ENCODE measurements at regions not wholly inside any gene's neighbourhood (a gene's known extent, or its start where the extent isn't known, plus 50 kb on each side); places are given as distances from the start of the nearest gene placed in this dataset.
A peak's percentile ranks its signal among the peaks of the same experiment; 100 is the strongest.

DNA sequence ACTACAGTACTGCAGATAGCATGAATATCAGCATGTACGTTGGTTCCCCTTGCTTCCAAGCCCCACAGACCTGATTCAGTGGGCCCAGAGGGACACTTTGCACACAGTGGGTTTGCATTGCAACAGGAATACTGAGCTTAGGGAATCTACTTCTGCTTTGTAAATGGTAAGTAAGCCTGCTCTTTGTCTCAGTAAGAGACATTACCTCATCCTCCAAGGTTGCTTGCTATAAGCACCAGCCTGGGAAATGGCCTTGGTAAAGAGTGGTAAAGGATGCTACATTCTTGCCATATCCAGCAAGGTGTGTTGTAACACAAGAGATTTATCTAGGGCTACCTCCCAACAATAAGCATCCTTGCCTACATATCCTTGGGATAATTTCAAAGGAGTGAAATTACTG is 730.5 kb downstream of the INHBA start:
- no peak for DNase-seq

DNA sequence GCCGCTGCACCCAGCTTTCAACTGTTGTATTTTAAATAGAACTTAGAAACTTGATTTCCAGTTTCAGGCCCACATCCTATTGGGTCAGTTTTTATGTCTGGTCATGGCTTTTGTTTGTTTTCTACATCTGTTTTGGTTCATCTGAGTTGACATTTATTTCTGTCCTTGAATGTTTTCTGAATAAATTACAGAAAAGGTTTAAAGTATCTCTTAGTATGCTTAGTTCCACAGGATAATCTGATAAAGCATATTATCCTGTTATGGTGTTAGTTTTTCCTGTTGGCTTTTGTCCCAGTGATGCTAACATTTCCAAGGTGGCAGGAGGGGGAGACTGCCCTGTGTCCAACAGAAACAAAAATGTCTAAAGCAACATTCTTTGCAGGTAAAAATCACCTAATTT is 733.2 kb downstream of the INHBA start:
- DNase-seq = no peak

DNA sequence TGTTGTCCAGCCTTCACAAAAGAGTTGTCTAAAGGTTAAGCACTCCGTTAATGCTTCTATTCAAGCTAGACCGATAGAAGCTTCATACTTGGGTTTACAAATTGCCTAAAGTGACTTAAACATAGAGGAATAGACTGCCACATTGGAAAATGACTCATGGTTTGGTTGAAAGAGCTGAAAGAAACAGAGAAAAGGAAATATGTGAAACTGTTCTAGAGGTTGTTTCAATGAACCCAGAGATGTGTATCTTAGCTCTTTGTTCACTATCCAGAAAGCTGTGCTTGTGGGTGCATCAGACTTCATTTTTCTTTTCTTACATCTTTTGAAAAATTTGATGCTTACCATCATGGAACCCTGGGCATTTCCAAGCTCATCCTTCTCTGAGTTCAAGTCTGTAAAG is 736.2 kb downstream of the INHBA start:
- DNase-seq = no peak

DNA sequence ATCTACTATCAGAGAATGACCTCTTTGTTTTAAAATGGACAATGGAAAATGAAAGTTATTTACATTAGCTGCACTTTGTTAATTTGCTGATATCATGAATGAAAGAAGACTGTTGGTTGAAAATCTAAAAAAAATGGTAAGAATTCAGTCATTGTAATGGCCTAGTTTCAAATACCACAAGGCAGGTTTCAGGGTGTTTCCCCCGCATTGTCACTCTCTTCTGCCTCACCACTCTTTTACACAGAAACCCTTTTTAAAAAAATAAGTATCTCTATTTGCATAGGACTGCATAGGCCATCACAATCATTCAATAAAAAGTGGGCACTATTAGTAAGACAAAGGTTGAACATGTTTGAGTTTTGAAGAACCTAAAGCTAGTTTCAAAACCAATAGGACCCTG is 737.1 kb downstream of the INHBA start:
- DNase-seq = no peak

DNA sequence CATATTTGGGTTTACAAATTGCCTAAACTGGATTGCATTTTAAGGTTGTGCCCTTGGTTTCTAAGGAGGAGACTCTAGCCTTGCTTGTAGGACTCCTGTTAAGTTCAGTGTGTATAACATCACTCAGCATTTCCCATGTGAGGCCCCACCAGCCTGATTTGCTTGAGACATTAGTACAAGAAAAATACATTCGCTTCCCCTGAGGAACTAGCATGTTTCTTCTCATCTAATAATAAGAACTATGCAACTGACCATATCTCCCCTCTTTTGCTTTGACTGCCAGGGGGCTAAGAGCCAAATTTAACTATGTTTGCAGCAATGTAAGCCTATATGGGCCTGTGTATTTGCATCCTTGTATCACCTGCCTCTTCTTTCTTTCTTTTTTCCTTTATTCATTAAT is 737.9 kb downstream of the INHBA start:
- no peak for DNase-seq

DNA sequence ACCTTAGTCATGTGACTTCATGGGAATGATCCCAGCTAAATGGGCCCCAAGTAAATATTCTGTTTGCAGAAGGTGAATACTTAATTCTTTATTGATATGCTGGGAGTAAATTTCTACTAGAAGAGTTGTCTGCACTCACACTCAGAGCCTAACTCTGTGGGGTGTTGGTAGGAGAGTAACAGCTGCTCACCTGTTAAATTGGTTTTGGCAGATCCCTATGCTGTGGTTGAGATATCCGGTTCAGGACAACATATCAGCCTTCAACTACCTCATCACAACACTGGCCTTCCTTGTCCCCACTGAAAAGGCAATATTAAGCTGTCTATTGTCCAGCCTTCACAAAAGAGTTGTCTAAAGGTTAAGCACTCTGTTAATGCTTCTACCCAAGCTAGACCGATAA is 738.3 kb downstream of the INHBA start:
- DNase-seq = no peak

DNA sequence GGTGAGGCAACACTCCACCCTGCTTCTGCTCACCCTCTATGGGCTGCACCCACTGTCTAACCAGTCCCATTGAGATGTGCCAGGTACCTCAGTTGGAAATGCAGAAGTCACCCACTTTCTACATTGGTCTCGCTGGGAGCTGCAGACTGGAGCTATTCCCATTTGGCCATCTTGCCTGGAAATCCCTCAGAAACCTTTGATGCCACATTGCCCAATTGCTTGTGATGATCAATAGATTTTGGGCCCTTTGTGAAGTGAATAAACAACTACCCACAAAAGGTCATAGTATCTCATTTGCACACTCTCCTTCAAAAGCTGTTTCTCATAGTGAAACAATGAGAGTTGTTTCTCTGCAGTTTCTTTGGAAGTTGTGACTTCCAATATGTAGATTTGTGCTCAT is 742.9 kb downstream of the INHBA start:
- DNase-seq = no peak

DNA sequence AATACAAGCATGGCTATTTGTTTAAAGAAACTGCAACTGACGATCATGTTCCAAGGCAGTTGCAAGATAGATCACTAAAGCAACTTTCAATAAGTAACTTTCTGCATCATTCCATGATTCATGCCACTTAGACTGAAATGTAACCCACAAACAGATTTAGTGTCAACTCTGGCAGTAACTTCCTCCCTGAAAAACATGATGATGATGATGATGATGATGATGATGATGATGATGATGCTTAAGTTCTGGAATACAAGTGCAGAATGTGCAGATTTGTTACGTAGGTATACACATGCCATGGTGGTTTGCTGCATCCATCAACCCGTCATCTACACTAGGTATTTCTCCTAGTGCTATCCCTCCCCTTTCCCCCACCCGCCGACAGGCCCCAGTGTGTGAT is 754.7 kb downstream of the INHBA start:
- no peak for DNase-seq

DNA sequence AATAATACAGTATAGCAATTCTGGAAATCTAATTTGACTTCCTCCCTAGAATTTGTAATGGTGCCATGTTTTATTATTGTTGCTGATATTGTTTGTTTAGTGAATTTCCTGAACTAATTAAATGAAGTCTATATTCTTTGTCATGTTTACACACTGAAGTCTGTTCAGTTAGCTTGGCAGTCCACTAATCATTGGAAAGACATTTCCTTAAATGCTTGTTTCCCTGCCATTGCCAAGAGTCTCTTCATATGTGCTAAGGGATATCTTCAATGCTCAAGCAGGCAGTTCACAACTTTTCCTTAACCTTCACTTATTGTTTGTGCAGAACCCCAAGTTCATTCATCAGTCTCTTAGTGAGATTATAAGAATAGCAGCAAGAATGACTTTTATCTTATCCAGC is 755.3 kb downstream of the INHBA start:
- DNase-seq = no peak

DNA sequence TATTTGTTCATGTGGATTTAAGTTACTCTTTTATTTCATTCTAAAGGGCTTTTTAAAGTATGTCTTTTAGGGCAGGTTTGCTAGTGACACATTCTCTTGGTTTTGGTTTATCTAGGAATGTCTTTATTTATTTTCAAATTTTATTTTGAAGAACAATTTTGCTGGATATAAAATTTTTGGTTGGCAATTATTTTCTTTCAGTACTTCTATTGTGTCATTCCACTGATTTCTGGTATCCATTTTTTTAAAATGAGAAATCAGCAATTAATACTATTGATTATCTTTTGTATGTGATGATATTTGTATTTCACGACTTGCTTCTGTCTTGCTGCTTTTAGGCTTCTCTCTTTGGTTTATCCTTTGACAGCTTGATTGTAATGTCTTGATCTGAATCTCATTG is 756.3 kb downstream of the INHBA start:
- no peak for DNase-seq

DNA sequence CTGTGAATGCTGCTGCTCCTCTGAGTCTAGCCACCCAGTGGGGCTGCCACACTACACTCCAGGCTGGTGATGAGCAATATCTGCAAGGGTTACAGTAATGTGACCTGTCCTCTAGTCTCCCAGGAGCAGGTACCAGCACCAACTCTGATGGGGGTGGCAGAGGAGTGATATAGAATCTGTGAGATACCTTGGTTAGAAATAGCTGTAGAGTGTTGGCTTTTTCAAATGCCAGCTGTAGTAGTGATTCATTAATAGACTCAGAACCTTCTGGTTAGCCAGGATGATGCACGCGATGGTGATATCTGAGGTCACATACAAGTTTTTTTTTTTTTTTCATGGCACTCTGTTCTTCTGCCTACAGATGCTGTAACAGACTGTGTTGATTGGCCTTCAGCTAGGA is 757.1 kb downstream of the INHBA start:
- DNase-seq = no peak

DNA sequence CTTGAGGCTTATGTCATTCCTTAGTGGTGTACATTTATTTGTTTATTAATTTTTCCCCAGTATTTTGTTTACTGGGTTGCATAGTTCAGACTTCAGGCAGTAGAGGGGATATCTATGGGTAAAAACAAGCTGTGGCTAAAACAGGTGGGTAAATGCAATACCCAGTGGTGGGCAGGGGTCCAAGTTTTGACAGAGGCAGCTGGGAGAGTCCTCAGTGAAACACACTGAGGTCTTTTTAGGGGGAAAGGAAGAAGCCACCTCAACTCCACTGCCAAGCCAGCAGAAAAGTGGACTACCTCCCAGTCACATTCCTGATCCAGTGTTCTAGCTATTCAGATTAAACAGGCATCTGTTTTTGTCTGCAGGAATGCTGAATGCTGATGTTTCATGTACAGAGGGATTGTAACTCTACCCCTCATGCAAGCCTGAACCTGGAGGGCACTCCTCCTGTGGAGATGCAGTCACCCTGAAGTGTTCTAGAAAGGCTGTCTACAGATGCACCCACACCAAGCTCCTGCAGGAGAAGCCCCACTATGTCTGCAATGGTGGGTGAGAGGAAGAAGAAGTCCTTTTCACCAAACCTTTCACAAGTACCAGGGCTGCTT is 757.8 kb downstream of the INHBA start:
- DNase-seq = no peak

DNA sequence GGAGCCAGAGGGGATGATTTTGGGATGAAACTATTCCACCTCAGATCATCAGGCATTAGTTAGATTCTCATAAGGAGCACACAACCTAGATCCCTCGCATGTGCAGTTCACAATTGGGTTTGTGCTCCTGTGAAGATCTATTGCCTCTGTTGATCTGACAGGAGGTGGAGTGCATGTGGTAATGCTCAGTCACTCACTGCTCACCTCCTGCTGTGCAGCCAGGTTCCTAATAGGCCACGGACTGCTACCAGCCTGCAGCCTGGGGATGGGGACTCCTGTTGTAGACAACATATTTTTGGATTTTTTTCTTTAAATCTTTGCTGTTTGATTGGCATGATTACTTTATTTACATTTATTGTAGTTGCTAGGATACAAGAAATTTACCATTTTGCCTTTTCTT is 765.0 kb downstream of the INHBA start:
- no peak for DNase-seq

DNA sequence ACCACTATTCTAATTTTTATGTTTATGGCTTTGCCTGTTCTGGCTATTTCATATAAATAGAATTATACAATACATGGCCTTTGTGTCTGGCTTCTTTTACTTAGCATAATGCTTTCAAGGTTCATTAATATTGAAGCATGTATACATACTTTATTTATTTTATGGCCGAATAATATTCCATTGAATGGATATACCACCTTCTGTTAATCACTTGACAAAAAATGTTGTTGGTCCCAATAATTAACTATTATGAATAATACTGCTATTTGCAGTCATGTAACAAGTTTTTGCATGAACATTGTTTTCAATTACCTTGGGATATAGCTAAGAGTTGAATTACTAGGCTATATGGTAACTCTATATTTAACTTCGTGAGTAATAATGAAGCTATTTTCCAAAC is 767.5 kb downstream of the INHBA start:
- DNase-seq = no peak

DNA sequence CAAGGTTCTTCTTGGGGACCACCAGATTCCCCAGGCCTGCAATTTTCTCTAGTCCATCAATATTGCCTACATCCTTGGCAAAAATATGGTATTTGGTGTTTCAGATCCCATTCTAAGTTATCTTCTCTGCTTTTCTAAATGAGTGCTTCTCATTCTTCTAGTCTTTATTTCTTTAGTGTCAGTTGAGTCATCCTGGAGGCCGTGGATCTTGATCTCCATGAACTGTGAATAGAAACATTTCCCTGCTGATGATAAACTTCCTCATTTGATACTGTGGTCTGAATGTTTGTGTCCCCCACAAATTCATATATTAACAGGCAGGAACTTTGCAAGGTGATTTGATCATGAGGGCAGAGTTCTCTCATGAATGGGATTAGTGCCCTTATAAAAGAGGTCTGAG is 779.3 kb downstream of the INHBA start:
- DNase-seq = no peak

DNA sequence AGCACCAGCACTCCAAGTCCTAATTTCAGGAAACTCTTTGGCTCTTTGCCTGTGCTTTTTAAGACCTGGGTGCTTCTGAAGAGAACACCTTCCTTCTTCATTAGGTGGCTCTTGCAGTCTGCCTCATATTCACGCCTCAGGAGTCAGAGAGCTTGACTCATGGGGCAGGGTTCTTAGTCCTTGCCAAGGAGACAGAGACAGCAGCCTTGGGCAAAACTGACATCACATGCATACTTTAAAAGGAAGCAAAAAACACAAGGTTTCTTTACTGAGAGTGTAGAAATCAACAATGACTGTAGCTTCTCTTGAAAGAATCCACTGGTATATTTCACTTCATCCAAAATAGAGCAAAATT is 780.6 kb downstream of the INHBA start:
- DNase-seq = no peak

DNA sequence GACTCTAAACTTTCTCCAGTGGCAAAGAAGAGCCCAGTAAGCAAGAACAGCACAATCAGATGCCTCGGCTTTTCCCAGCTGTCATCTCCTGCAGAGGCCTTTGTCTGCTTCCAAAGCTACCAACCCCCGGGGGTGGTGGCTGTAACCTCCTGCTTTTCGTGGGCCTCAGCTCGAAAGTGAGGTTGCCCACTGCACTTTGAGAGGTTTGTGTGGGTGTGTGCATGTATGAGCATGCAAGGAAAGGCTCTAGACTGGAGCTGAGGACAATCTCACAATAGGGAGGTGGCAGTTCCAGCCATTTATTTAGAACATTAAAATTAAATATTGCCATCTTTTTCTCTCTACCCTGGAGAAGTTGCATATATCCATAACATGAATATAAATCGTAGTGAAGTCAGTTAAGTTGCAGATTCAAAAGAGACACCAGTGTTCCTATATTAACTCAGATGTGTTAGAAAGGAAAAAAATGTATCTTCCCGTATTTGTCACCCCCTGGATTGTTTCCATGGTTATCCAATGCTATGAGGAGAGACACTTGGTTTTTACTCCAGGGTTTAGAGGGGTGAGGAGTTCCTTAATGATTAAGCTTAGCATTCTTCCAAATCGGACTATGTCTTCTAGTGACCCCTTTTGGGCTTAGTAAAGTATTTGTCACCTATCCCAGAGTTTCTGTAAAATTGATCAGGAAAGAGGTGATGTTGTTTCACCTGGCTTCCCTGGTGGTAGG is 781.1 kb downstream of the INHBA start:
- no peak for DNase-seq

DNA sequence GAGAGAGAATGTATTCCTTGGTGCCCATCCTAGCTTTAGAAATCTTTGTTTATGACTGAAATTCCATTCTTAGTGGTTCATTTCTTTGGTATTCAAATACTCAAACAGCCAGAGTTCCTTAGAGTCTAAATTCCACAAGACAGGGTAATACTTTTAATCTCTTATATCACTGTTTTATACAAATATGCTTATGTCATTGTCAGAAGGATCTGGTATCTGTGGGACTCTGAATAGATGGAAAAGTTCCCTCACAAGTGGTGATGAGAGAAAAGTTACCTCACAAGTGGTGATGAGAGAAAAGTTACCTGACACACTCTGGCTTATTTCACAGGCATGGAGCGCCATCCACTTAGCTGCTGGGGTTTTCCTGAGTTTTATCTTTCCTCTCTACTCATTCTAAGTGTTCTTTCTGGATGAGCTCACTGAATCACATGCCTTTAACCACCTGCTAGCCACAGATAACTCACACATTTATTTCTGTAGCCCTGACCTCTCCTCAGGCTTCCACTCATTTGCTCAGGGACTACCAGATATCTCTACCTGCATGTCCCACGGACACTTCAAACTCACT is 784.0 kb downstream of the SUGCT start:
- DNase-seq = peak in 1 of 2 experiments; percentile 7

DNA sequence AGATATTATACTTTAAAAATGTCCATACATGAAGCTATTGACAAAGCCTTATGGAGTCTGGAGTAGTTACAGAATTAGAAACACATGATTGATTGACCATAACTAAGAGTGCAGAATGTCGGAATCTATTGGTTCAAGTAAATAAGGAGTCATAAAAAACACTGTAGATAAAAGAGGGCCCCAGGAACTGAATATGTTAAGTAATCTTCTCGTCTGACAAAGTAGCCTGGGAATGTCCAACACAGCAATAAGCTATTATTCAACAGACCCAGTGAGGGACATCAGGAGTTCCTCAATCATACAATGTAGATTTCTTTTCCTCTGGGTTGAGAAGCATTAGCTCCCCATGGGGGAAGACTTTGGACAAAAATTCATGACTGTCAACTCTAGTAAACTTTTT is 782.0 kb downstream of the SUGCT start:
- no peak for DNase-seq

DNA sequence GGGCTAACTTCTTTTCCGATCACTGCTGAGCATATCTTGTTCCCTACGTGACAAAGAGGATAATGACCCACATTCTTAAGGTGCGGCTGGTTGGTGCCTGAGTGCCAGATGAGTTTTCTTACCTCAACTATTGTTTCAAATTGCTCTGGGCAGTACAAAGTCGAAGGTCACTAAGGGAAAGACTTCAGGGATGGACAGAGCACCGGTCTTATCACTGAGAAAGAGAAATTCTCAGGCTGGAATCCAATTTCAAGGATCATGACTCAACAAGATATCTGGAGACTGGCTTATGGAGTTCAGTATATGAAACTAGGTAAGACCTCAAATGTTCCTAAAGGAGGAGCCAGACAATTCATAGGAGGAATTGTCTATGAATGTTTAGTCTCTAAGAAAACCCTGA is 780.3 kb downstream of the SUGCT start:
- DNase-seq = no peak
